MM.1S (cell line): ENCODE measurements at regions not wholly inside any gene's neighbourhood (a gene's known extent, or its start where the extent isn't known, plus 50 kb on each side); places are given as distances from the start of the nearest gene placed in this dataset.

Experiments
- DNase-seq: peaks from one replicate; pipeline ENCODE4 v3.0.0-alpha.2; 2015
- H2AFZ ChIP-seq: fragments of 300-600 bp; sonication (generic); 2 replicates; pipeline ENCODE4 v1.6.0; 2016; ENCODE audit warnings: antibody characterized with exemption, low read length
- H3F3A ChIP-seq: fragments of 300-600 bp; sonication (generic); 2 replicates; pipeline ENCODE4 v1.6.1; 2016; ENCODE audit warnings: mild to moderate bottlenecking, antibody characterized with exemption, low read length, moderate library complexity, mixed read lengths; ENCODE audit not compliant: insufficient read depth
- H3K27ac ChIP-seq: fragments of 300-600 bp; sonication (generic); 2 replicates; pipeline ENCODE4 v1.5.1; 2016; ENCODE audit warnings: mild to moderate bottlenecking, low read length
- H3K27me3 ChIP-seq: fragments of 300-600 bp; sonication (generic); replicated peaks from 2 replicates; pipeline ENCODE4 v1.6.0; 2016; ENCODE audit warnings: low read length; ENCODE audit not compliant: insufficient read depth
- H3K36me3 ChIP-seq: fragments of 300-600 bp; sonication (generic); replicated peaks from 2 replicates; pipeline ENCODE4 v1.6.1; 2016; ENCODE audit warnings: mild to moderate bottlenecking, low read length, mixed read lengths; ENCODE audit not compliant: insufficient read depth
- H3K4me1 ChIP-seq: fragments of 300-600 bp; sonication (generic); 2 replicates; pipeline ENCODE4 v1.6.1; 2016; ENCODE audit warnings: low read length, mixed read lengths
- H3K4me2 ChIP-seq: fragments of 300-600 bp; sonication (generic); 2 replicates; pipeline ENCODE4 v1.6.0; 2016; ENCODE audit warnings: low read depth, low read length
- H3K4me3 ChIP-seq: fragments of 300-600 bp; sonication (generic); 2 replicates; pipeline ENCODE4 v1.5.1; 2016; ENCODE audit warnings: low read length, mixed read lengths
- H3K79me2 ChIP-seq: fragments of 300-600 bp; sonication (generic); 2 replicates; pipeline ENCODE4 v1.6.1; 2016; ENCODE audit warnings: mixed run types, low read length, mixed read lengths
- H3K9ac ChIP-seq: fragments of 300-600 bp; sonication (generic); 2 replicates; pipeline ENCODE4 v1.6.1; 2016; ENCODE audit warnings: low read length, mixed read lengths
- H3K9me2 ChIP-seq: fragments of 300-600 bp; sonication (generic); replicated peaks from 2 replicates; pipeline ENCODE4 v1.6.1; 2016; ENCODE audit warnings: mild to moderate bottlenecking, low read length, mixed read lengths; ENCODE audit not compliant: insufficient read depth
- H3K9me3 ChIP-seq: fragments of 300-600 bp; sonication (generic); replicated peaks from 2 replicates; pipeline ENCODE4 v1.6.1; 2016; ENCODE audit warnings: mild to moderate bottlenecking, low read length, mixed read lengths; ENCODE audit not compliant: insufficient read depth
- H4K20me1 ChIP-seq: fragments of 300-600 bp; sonication (generic); 2 replicates; pipeline ENCODE4 v1.6.1; 2016; ENCODE audit warnings: mild to moderate bottlenecking, low read length, moderate library complexity, mixed read lengths; ENCODE audit not compliant: insufficient read depth
- EZH2 ChIP-seq: fragments of 300-600 bp; sonication (generic); optimal IDR thresholded peaks from 2 replicates; pipeline ENCODE3; 2017; ENCODE audit warnings: low read depth, mild to moderate bottlenecking, antibody characterized with exemption, low read length, mixed read lengths
- EZH2phosphoT487 ChIP-seq: fragments of 300-600 bp; sonication (generic); IDR thresholded peaks from 2 replicates; pipeline ENCODE4 v1.6.1; 2018; ENCODE audit warnings: antibody characterized with exemption, low read length
- TF ChIP-seq, protein P1 (sequence below): fragments of 300-600 bp; sonication (generic); IDR thresholded peaks from 2 replicates; pipeline ENCODE4 v1.5.1; 2016; ENCODE audit warnings: antibody characterized with exemption, low read length, mixed read lengths

DNA sequence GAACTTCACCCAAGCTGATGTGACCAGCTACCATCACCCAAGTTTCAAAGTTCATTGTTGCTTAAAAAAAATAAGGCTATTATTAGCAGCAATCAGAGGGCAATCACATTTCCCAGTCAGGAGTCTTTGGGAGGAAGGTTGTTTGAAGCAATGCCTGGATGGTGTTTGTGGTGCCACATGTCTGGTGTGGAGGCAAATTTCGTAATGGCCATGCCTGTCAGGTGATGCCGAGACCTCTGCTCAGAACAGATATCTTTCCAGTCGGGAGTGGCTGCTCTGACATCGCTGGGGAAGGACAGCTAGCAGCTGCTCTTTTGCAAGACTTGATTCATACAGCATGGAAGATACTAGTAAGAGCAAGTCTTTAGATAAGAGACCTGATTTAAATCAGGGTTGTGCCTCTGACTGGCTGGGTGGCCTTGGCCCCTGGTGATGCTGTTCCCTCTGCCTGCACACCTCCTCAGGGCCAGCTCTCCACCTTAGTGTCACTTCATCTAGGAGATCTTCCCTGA lies 187.8 kb upstream of the JUN start:
- no peak overlapping the region for H3K4me2 ChIP-seq
- H3K27me3 ChIP-seq = no peaks in the 10 kb centered on the region
- H3K4me3 ChIP-seq = no peak overlapping the region
- H4K20me1 ChIP-seq = no peaks in the 10 kb centered on the region
- H3K4me1 ChIP-seq = peaks cover 23% of the 10 kb centered on the region
- no peaks in the 10 kb centered on the region for H3K9me3 ChIP-seq
- H3F3A ChIP-seq = peaks cover 22% of the 10 kb centered on the region
- H3K27ac ChIP-seq = no peak overlapping the region
- no peak for DNase-seq
- H3K79me2 ChIP-seq = no peaks in the 10 kb centered on the region
- no peak overlapping the region for H3K9ac ChIP-seq
- TF ChIP-seq EZH2phosphoT487 (no peak), EZH2 (no peak)
- TF ChIP-seq, protein P1, sequence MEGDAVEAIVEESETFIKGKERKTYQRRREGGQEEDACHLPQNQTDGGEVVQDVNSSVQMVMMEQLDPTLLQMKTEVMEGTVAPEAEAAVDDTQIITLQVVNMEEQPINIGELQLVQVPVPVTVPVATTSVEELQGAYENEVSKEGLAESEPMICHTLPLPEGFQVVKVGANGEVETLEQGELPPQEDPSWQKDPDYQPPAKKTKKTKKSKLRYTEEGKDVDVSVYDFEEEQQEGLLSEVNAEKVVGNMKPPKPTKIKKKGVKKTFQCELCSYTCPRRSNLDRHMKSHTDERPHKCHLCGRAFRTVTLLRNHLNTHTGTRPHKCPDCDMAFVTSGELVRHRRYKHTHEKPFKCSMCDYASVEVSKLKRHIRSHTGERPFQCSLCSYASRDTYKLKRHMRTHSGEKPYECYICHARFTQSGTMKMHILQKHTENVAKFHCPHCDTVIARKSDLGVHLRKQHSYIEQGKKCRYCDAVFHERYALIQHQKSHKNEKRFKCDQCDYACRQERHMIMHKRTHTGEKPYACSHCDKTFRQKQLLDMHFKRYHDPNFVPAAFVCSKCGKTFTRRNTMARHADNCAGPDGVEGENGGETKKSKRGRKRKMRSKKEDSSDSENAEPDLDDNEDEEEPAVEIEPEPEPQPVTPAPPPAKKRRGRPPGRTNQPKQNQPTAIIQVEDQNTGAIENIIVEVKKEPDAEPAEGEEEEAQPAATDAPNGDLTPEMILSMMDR = no peak
- H3K36me3 ChIP-seq = no peaks in the 10 kb centered on the region
- H3K9me2 ChIP-seq = no peaks in the 10 kb centered on the region
- no peak overlapping the region for H2AFZ ChIP-seq

DNA sequence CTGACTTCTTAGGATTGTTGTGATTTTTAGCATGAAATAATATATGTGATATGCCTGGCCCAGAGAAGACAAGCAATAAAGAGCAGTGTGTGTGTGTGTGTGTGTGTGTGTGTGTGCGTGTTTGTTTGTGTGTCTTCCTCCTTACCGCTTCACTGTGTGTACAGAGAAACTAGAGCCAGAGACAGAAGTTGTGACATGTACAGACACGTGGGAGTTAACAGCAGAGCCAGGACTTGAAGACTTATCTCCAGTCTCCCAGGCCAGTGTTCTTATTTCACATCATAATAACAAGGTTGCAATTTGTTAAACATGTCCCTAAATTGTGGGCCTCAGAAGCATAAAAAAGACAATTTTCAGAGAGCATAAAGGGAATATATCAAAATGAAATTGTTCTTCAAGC lies 192.0 kb upstream of the JUN start:
- TF ChIP-seq, protein P1 = no peak
- no peak for TF ChIP-seq EZH2phosphoT487
- no peak for TF ChIP-seq EZH2
- Histone ChIP-seq H3K9me2 (no peaks in the 10 kb centered on the region), H3K4me3 (no peak overlapping the region), H3K79me2 (no peaks in the 10 kb centered on the region), H3K9me3 (no peaks in the 10 kb centered on the region), H3K9ac (no peak overlapping the region), H3K4me1 (peaks cover 24% of the 10 kb centered on the region), H3K4me2 (no peak overlapping the region), H3K27ac (no peak overlapping the region), H3K36me3 (no peaks in the 10 kb centered on the region), H3K27me3 (no peaks in the 10 kb centered on the region), H3F3A (peaks cover 16% of the 10 kb centered on the region), H2AFZ (no peak overlapping the region), H4K20me1 (no peaks in the 10 kb centered on the region)
- DNase-seq = no peak

DNA sequence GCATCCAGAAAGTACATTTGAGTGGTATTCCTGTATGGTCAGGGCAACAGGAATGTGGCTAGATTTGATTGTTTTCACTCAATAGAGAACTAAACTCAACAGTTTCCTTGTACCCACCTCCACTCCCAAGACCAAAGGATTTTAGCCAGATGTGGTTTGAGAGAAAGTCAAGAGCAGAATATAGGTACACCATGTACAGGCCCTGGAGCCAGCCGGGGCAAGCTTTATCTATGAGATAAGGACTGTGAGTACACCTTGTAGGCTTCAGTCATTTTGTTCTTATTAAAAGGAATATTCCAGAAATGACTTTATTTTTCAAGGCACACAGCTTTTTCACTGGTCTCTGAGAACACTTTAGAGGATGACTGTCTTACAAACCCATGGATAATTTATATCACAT lies 192.4 kb upstream of the JUN start:
- Histone ChIP-seq H3K4me1 (peaks cover 24% of the 10 kb centered on the region), H3K9me2 (no peaks in the 10 kb centered on the region), H3K9ac (no peak overlapping the region), H3K36me3 (no peaks in the 10 kb centered on the region), H3K27me3 (no peaks in the 10 kb centered on the region), H3K9me3 (no peaks in the 10 kb centered on the region), H2AFZ (no peak overlapping the region), H3K79me2 (no peaks in the 10 kb centered on the region), H4K20me1 (no peaks in the 10 kb centered on the region), H3K4me3 (no peak overlapping the region), H3K27ac (no peak overlapping the region), H3K4me2 (no peak overlapping the region), H3F3A (peaks cover 16% of the 10 kb centered on the region)
- DNase-seq = no peak
- TF ChIP-seq EZH2phosphoT487 = no peak
- no peak for TF ChIP-seq EZH2
- TF ChIP-seq, protein P1 = no peak
